ENCODE measurements at regions not wholly inside any gene's neighbourhood (a gene's known extent, or its start where the extent isn't known, plus 50 kb on each side); places are given as distances from the start of the nearest gene placed in this dataset.

DNA sequence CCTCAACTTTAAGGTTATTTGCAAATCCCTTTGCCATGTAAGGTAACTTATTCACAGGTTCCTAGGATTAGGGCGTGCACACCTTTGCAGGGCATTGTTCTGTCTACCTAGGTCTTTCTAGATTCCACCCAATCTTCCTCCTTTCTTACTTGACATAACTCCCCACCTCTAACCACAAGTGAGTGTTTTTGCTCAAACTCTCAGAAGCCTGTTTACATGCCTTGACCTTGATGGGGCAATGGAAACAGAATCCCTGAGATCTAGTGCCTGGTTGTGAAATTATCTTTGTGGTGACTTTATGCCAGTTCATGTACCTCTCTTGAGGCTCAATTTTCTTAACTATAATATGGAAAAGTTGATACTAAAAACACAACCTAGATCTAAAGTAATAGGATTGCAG, 296.6 kb downstream of the TTLL7 start:
- DNase-seq (ENCODE audit: low spot score) (no peak), ATAC-seq (no peak)
- no peaks in the 10 kb centered on the region; the same call in 1 of the 2 replicates for H3K27me3 Mint-ChIP-seq (ENCODE audit: low read depth)
- TF ChIP-seq FOXP1 (CRISPR knock-in tag; IDR thresholded peaks at IDR 0.05; ENCODE audit: borderline replicate concordance) (no peak), RELA (CRISPR knock-in tag; IDR thresholded peaks at IDR 0.05; ENCODE audit: borderline replicate concordance) (no peak), PRRX2 (CRISPR knock-in tag; IDR thresholded peaks at IDR 0.05) (no peak), RORB (CRISPR knock-in tag; IDR thresholded peaks at IDR 0.05) (no peak), TEAD4 (CRISPR knock-in tag; IDR thresholded peaks at IDR 0.05) (no peak), NR3C1 (CRISPR knock-in tag; conservative IDR thresholded peaks at IDR 0.05; ENCODE audit: low read depth) (no peak), ZBTB21 (CRISPR knock-in tag; IDR thresholded peaks at IDR 0.05; ENCODE audit: borderline replicate concordance) (no peak), ZNF263 (CRISPR knock-in tag; IDR thresholded peaks at IDR 0.05; ENCODE audit: low read depth) (no peak), KAT7 (CRISPR knock-in tag; IDR thresholded peaks at IDR 0.05; ENCODE audit: borderline replicate concordance) (no peak)
- TF ChIP-seq, protein P1, sequence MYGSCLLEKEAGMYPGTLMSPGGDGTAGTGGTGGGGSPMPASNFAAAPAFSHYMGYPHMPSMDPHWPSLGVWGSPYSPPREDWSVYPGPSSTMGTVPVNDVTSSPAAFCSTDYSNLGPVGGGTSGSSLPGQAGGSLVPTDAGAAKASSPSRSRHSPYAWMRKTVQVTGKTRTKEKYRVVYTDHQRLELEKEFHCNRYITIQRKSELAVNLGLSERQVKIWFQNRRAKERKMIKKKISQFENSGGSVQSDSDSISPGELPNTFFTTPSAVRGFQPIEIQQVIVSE (CRISPR knock-in tag; IDR thresholded peaks at IDR 0.05; ENCODE audit: borderline replicate concordance) = no peak
- TF ChIP-seq, protein P2, sequence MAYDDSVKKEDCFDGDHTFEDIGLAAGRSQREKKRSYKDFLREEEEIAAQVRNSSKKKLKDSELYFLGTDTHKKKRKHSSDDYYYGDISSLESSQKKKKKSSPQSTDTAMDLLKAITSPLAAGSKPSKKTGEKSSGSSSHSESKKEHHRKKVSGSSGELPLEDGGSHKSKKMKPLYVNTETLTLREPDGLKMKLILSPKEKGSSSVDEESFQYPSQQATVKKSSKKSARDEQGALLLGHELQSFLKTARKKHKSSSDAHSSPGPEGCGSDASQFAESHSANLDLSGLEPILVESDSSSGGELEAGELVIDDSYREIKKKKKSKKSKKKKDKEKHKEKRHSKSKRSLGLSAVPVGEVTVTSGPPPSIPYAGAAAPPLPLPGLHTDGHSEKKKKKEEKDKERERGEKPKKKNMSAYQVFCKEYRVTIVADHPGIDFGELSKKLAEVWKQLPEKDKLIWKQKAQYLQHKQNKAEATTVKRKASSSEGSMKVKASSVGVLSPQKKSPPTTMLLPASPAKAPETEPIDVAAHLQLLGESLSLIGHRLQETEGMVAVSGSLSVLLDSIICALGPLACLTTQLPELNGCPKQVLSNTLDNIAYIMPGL (CRISPR knock-in tag; IDR thresholded peaks at IDR 0.05) = no peak
- TF ChIP-seq, protein P3, sequence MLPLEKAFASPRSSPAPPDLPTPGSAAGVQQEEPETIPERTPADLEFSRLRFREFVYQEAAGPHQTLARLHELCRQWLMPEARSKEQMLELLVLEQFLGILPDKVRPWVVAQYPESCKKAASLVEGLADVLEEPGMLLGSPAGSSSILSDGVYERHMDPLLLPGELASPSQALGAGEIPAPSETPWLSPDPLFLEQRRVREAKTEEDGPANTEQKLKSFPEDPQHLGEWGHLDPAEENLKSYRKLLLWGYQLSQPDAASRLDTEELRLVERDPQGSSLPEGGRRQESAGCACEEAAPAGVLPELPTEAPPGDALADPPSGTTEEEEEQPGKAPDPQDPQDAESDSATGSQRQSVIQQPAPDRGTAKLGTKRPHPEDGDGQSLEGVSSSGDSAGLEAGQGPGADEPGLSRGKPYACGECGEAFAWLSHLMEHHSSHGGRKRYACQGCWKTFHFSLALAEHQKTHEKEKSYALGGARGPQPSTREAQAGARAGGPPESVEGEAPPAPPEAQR (CRISPR knock-in tag; IDR thresholded peaks at IDR 0.05) = no peak
- TF ChIP-seq, protein P4, sequence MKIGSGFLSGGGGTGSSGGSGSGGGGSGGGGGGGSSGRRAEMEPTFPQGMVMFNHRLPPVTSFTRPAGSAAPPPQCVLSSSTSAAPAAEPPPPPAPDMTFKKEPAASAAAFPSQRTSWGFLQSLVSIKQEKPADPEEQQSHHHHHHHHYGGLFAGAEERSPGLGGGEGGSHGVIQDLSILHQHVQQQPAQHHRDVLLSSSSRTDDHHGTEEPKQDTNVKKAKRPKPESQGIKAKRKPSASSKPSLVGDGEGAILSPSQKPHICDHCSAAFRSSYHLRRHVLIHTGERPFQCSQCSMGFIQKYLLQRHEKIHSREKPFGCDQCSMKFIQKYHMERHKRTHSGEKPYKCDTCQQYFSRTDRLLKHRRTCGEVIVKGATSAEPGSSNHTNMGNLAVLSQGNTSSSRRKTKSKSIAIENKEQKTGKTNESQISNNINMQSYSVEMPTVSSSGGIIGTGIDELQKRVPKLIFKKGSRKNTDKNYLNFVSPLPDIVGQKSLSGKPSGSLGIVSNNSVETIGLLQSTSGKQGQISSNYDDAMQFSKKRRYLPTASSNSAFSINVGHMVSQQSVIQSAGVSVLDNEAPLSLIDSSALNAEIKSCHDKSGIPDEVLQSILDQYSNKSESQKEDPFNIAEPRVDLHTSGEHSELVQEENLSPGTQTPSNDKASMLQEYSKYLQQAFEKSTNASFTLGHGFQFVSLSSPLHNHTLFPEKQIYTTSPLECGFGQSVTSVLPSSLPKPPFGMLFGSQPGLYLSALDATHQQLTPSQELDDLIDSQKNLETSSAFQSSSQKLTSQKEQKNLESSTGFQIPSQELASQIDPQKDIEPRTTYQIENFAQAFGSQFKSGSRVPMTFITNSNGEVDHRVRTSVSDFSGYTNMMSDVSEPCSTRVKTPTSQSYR (CRISPR knock-in tag; IDR thresholded peaks at IDR 0.05) = no peak
- H3K4me1 Mint-ChIP-seq = peaks cover 20% of the 10 kb centered on the region
- POLR2A ChIA-PET = no interaction called here
- peaks cover 16% of the 10 kb centered on the region for H3K9me3 Mint-ChIP-seq
- no peak overlapping the region for H3K4me3 Mint-ChIP-seq
- no peak overlapping the region for H3K27ac Mint-ChIP-seq
- CTCF ChIA-PET = no interaction called here
- H3K36me3 Mint-ChIP-seq = peaks cover 13% of the 10 kb centered on the region

DNA sequence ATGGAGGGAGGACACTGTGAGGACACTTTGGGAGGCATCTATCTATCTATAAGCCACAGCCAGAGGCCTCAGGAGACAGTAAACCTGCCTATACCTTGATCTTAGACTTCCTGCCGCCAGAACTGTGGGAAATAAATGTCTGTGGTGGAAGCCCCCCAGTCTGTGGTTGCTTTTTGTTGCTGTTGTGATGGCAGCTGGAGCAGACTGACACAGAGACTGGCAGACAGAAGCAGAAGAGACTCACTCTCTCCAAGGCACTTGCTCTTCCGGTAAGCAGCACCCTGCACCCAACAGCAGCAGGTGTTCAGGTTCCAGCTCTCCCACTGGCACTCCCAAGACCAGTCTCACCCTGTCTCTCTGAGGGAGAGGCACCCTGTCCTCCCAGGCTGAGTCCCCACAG, 297.6 kb downstream of the TTLL7 start:
- DNase-seq (ENCODE audit: low spot score) (no peak), ATAC-seq (no peak)
- H3K27me3 Mint-ChIP-seq (ENCODE audit: low read depth) = no peaks in the 10 kb centered on the region; the same call in 1 of the 2 replicates
- TF ChIP-seq, protein P5, sequence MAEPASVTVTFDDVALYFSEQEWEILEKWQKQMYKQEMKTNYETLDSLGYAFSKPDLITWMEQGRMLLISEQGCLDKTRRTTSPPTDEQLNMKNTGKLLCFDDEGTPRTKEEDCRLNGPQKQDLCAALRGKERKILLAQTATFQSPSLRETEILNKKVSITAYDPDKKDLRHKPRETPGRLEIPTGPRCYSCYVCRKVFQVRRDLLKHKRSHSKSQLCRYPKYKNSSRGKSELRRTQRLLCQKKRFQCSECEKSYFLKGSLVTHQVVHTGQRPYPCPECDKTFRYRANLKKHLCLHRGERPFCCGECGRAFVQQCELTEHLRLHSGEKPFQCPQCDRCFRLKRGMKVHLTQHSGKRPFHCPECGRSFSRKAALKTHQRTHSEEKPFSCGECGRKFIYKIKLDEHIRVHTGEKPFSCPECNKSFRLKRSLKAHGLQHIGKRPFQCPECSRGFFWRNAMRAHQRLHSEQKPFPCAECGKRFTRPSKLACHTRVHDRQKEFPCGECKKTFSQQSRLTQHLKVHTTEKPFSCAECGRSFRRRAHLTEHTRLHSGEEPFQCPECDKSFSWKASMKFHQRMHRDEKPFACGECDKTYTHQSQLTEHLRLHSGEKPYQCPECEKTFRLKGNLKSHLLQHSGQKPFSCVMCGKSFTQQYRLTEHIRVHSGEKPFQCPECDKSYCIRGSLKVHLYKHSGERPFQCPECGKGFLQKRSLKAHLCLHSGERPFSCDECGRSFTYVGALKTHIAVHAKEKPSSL (CRISPR knock-in tag; conservative IDR thresholded peaks at IDR 0.05) = no peak
- TF ChIP-seq, protein P2 (CRISPR knock-in tag; IDR thresholded peaks at IDR 0.05) = no peak
- TF ChIP-seq SP1 (CRISPR knock-in tag; conservative IDR thresholded peaks at IDR 0.05) (no peak), NFATC4 (CRISPR knock-in tag; IDR thresholded peaks at IDR 0.05) (no peak), CREM (CRISPR knock-in tag; IDR thresholded peaks at IDR 0.05) (no peak), IRF2 (CRISPR knock-in tag; IDR thresholded peaks at IDR 0.05; ENCODE audit: borderline replicate concordance, low read depth) (no peak), JUN (CRISPR knock-in tag; IDR thresholded peaks at IDR 0.05) (no peak), MXD4 (CRISPR knock-in tag; IDR thresholded peaks at IDR 0.05; ENCODE audit: borderline replicate concordance) (no peak)
- TF ChIP-seq, protein P6, sequence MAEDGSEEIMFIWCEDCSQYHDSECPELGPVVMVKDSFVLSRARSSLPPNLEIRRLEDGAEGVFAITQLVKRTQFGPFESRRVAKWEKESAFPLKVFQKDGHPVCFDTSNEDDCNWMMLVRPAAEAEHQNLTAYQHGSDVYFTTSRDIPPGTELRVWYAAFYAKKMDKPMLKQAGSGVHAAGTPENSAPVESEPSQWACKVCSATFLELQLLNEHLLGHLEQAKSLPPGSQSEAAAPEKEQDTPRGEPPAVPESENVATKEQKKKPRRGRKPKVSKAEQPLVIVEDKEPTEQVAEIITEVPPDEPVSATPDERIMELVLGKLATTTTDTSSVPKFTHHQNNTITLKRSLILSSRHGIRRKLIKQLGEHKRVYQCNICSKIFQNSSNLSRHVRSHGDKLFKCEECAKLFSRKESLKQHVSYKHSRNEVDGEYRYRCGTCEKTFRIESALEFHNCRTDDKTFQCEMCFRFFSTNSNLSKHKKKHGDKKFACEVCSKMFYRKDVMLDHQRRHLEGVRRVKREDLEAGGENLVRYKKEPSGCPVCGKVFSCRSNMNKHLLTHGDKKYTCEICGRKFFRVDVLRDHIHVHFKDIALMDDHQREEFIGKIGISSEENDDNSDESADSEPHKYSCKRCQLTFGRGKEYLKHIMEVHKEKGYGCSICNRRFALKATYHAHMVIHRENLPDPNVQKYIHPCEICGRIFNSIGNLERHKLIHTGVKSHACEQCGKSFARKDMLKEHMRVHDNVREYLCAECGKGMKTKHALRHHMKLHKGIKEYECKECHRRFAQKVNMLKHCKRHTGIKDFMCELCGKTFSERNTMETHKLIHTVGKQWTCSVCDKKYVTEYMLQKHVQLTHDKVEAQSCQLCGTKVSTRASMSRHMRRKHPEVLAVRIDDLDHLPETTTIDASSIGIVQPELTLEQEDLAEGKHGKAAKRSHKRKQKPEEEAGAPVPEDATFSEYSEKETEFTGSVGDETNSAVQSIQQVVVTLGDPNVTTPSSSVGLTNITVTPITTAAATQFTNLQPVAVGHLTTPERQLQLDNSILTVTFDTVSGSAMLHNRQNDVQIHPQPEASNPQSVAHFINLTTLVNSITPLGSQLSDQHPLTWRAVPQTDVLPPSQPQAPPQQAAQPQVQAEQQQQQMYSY (CRISPR knock-in tag; IDR thresholded peaks at IDR 0.05) = no peak
- peaks cover 16% of the 10 kb centered on the region for H3K9me3 Mint-ChIP-seq
- no peak overlapping the region for H3K27ac Mint-ChIP-seq
- H3K4me1 Mint-ChIP-seq = peaks cover 30% of the 10 kb centered on the region
- ChIA-PET CTCF (no interaction called here), POLR2A (no interaction called here)
- H3K4me3 Mint-ChIP-seq = no peak overlapping the region
- peaks cover 13% of the 10 kb centered on the region for H3K36me3 Mint-ChIP-seq
